Endothelial cell (in vitro differentiated cells): ENCODE measurements at regions not wholly inside any gene's neighbourhood (a gene's known extent, or its start where the extent isn't known, plus 50 kb on each side); places are given as distances from the start of the nearest gene placed in this dataset.

ENCODE experiments used
- DNase-seq: peaks from one replicate; pipeline ENCODE4 v3.0.0; 2021; ENCODE audit warnings: low spot score
- H3K27ac Mint-ChIP-seq: one replicate; pipeline ENCODE4 v1.8.0; 2021; ENCODE audit warnings: mixed read lengths, inconsistent platforms; ENCODE audit not compliant: unreplicated experiment
- H3K27me3 Mint-ChIP-seq: one replicate; pipeline ENCODE4 v1.8.0; 2021; ENCODE audit warnings: mild to moderate bottlenecking, moderate library complexity, mixed read lengths, inconsistent platforms; ENCODE audit not compliant: unreplicated experiment
- H3K36me3 Mint-ChIP-seq: one replicate; pipeline ENCODE4 v1.8.0; 2021; ENCODE audit warnings: mild to moderate bottlenecking, low read depth, mixed read lengths, inconsistent platforms; ENCODE audit not compliant: unreplicated experiment
- H3K4me1 Mint-ChIP-seq: one replicate; pipeline ENCODE4 v1.8.0; 2021; ENCODE audit warnings: mild to moderate bottlenecking, mixed read lengths, inconsistent platforms; ENCODE audit not compliant: unreplicated experiment
- H3K4me3 Mint-ChIP-seq: one replicate; pipeline ENCODE4 v1.8.0; 2021; ENCODE audit warnings: mild to moderate bottlenecking, mixed read lengths, inconsistent platforms; ENCODE audit not compliant: unreplicated experiment
- H3K9me3 Mint-ChIP-seq: one replicate; pipeline ENCODE4 v1.8.0; 2021; ENCODE audit warnings: mixed read lengths, inconsistent platforms; ENCODE audit not compliant: unreplicated experiment
- TF ChIP-seq, protein P1 (sequence below): fragments of 200-600 bp; sonication (generic); IDR thresholded peaks from one replicate; pipeline ENCODE4 v1.5.0; 2021; ENCODE audit warnings: antibody characterized with exemption; ENCODE audit not compliant: unreplicated experiment

DNA sequence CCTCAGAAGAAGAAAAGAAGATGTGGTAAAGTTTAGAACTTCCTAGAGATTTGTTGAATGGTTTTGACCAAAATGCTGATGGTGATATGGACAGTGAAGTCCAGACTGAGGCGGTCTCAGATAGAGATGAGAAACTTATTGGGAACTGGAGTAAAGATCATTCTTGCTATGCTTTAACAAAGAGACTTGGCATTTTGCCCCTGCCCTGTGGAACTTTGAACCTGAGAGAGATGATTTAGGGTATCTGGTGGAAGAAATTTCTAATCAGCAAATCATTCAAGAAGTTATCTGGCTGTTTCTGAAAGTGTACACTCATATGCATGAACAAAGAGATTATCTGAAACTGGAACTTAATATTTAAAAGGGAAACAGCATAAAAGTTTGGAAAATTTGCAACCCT, 505.2 kb downstream of the NSUN3 start:
- no peak overlapping the region for H3K27ac Mint-ChIP-seq
- no peak overlapping the region for H3K4me3 Mint-ChIP-seq
- no peaks in the 10 kb centered on the region for H3K27me3 Mint-ChIP-seq
- no peaks in the 10 kb centered on the region for H3K36me3 Mint-ChIP-seq
- no peaks in the 10 kb centered on the region for H3K9me3 Mint-ChIP-seq
- no peak for DNase-seq
- TF ChIP-seq, protein P1, sequence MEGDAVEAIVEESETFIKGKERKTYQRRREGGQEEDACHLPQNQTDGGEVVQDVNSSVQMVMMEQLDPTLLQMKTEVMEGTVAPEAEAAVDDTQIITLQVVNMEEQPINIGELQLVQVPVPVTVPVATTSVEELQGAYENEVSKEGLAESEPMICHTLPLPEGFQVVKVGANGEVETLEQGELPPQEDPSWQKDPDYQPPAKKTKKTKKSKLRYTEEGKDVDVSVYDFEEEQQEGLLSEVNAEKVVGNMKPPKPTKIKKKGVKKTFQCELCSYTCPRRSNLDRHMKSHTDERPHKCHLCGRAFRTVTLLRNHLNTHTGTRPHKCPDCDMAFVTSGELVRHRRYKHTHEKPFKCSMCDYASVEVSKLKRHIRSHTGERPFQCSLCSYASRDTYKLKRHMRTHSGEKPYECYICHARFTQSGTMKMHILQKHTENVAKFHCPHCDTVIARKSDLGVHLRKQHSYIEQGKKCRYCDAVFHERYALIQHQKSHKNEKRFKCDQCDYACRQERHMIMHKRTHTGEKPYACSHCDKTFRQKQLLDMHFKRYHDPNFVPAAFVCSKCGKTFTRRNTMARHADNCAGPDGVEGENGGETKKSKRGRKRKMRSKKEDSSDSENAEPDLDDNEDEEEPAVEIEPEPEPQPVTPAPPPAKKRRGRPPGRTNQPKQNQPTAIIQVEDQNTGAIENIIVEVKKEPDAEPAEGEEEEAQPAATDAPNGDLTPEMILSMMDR, result no peak
- H3K4me1 Mint-ChIP-seq, result no peaks in the 10 kb centered on the region

DNA sequence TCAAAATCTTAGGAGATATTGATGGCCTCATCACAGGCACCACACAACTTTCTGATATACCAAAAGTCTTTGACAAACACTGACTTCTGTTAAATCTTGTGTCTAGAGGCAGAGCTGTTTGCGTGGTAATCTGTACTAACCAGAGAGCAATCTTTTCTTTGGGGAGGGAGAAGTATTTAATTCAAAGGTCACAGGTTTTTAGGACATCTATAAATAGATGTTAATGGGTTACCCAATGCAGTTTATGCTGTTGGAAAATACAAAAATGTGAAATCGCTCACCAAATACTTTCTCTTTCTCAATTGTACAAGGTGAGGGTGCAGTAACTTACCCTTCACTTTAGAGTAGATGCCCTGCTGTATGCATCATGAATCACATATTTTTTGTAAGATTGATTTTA, 510.5 kb downstream of the NSUN3 start:
- H3K9me3 Mint-ChIP-seq, result no peaks in the 10 kb centered on the region

DNA sequence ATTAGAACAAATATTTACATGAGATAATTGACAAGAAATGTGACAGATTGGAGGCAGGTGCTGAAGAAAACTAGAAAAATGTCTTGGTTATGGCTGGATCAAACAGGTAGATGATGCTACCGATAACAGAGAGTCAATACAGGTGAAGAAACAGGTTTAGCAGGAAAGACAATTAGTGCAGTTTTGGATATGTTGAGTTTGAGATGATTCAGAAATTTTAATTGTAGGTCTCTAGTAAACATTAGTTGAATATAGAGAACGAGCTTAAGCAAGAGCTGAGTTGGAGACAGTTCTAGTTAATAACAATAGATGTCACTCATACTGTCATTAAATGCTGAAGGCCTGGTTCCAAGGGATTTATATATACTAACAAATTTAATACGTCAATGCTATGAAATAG, 524.4 kb downstream of the NSUN3 start:
- H3K27ac Mint-ChIP-seq, result no peak overlapping the region
- H3K4me3 Mint-ChIP-seq, result no peak overlapping the region
- TF ChIP-seq, protein P1, result no peak
- no peaks in the 10 kb centered on the region for H3K36me3 Mint-ChIP-seq
- H3K4me1 Mint-ChIP-seq, result no peaks in the 10 kb centered on the region
- no peak for DNase-seq
- no peaks in the 10 kb centered on the region for H3K9me3 Mint-ChIP-seq
- no peaks in the 10 kb centered on the region for H3K27me3 Mint-ChIP-seq

More for the DNA sequence above, 510.5 kb downstream of the NSUN3 start:
- Mint-ChIP-seq H3K27ac (no peak overlapping the region), H3K27me3 (no peaks in the 10 kb centered on the region), H3K4me3 (no peak overlapping the region), H3K4me1 (no peaks in the 10 kb centered on the region), H3K36me3 (no peaks in the 10 kb centered on the region)
- DNase-seq, result no peak
- TF ChIP-seq, protein P1, result no peak

DNA sequence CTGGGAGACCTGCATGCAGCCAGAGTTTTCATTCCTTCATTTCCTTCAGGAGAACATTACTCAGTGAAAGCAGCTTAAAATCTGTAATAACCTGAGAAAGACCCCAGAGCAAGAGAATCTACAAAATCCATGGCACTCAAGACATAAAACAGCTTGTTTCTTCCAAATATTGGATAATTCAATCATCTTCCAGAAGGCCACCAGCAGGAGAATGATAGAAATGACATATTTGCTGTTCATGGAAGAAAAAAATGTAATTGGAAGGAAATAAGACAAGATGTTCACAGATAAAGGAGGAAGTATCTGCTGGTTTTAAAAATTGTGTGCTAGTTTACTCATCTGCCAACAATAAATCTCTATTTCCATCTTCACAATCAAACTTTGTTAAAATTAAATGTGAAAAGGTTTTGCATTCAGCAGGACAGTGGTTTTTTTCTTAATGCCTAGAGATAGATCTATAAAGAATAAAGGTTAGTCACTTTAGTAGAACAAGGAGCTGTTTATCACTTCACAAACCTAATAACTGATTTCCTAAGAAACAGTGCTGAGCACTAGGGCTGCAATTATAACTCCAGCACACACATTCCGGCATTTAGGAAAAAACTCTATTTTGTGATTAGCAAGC, 530.8 kb downstream of the NSUN3 start:
- no peaks in the 10 kb centered on the region for H3K9me3 Mint-ChIP-seq
- no peaks in the 10 kb centered on the region for H3K36me3 Mint-ChIP-seq
- DNase-seq, result no peak
- H3K27me3 Mint-ChIP-seq, result no peaks in the 10 kb centered on the region
- no peak overlapping the region for H3K27ac Mint-ChIP-seq
- no peak overlapping the region for H3K4me3 Mint-ChIP-seq
- TF ChIP-seq, protein P1, result no peak
- H3K4me1 Mint-ChIP-seq, result no peaks in the 10 kb centered on the region

DNA sequence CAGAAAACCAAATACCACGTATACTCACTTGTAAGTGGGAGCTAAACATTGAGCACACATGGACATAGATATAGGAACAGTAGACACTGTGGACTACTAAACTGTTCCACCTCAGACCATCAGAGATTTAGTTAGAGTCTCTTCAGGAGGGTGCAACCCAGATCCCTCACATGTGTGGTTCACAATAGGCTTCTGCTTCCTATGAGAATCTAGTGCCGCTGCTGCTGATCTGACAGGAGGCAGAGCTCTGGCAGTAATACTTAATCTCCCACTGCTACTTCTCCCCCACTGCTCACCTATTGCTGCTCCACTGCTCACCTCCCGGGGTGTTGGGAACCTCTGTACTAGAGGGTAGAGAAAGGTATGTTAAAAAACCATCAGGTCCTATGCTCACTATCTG, 533.3 kb downstream of the NSUN3 start:
- H3K27ac Mint-ChIP-seq, result no peak overlapping the region
- H3K9me3 Mint-ChIP-seq, result no peaks in the 10 kb centered on the region
- TF ChIP-seq, protein P1, result no peak
- H3K27me3 Mint-ChIP-seq, result no peaks in the 10 kb centered on the region
- DNase-seq, result no peak
- H3K4me1 Mint-ChIP-seq, result no peaks in the 10 kb centered on the region
- no peaks in the 10 kb centered on the region for H3K36me3 Mint-ChIP-seq
- H3K4me3 Mint-ChIP-seq, result no peak overlapping the region
